Muscle of back (tissue), 3 donors: ENCODE measurements at regions not wholly inside any gene's neighbourhood (a gene's known extent, or its start where the extent isn't known, plus 50 kb on each side); places are given as distances from the start of the nearest gene placed in this dataset.

ENCODE experiments used
- DNase-seq, 3 donors: peaks; one replicate each; pipeline versions ENCODE4 v3.0.0 to v3.0.0-alpha.2; 2013

DNA sequence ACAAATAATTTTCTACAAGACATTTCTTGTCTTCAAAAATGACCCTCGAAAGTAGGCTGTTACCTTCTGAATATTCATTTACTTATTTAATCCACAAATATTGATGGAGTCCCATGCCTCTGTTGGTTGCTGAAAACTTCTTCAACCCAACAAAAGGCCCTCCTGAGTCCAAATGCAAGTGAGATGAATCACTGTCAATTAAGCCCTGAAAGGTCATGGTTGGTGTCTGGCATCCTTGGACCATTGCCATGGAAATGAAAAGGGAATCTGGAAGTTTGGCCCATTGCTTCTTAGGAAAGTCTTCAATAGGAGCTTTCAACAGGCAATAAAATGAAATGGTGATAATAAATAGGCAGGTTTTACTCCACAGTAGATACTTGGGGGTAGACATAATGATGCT lies 364.7 kb upstream of the DYNLRB2 start:
- no peak for DNase-seq

DNA sequence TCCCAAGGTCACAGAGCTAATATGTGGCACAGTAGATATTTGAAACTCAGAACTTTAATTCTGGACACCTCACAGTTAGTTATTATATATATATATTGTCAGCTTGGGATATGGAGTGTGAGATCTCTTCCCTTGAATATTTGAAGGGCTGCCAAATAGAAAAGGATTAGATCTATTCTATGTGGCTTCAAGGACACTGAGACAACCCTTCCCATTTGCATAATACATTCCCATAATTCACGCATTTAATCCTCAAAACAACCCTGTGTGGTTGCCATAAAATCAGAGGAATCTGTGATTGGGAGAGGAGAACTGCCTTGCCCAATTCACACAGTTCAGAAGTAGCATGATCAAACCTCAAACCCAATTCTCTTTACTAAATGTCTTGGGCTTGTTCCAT lies 365.8 kb upstream of the DYNLRB2 start:
- no peak for DNase-seq

GRCh38 chr16:80174416-80174815 lies 366.4 kb upstream of the DYNLRB2 start:
- peak in 1 of 3 donors; percentile 63 for DNase-seq

DNA sequence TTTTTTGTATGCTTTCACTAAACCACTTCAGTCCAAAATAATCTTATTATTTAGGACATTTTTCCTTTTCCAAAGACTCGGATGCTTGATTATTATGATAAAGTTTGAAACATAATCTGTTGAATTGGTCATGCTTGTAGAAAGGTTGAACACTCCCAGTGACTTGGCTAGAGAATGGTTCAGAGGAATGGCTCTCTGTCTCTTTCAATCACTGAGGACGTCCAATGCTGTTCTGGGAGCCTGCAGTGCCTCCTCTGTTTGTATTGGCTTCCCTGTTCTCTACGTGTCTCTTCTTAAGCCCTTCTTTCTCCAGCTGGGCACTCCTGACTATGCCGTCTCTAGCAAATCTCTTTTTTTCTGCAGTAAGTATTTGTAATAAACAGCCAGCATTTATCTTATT lies 369.0 kb upstream of the DYNLRB2 start:
- DNase-seq = no peak

GRCh38 chr16:80171199-80171598 lies 369.6 kb upstream of the DYNLRB2 start:
- no peak for DNase-seq

GRCh38 chr16:80167657-80168390 lies 373.0 kb upstream of the DYNLRB2 start:
- no peak for DNase-seq

GRCh38 chr16:80166082-80166481 lies 374.7 kb upstream of the DYNLRB2 start:
- DNase-seq = no peak

- no peak for DNase-seq
Measured at GRCh38 chr16:80164966-80165550, 375.7 kb upstream of the DYNLRB2 start.

DNA sequence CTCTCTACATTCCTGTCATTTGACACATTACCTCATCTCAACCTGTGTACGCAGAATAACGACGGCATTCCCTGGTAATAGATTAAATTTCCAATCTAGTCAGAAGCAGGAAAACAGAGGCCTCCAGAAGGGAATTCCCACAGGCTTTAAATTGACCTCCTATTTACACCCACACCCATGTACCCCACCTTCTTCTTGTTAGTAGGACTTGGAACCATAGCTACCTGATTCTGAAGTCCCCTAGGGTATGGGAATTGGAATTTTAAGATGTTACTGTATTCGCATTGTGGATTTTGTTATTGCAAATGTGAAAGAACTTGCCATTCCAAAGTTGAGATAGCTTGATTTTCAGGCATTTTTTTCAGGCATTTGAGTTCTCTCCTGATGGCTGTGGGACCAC lies 377.5 kb upstream of the DYNLRB2 start:
- no peak for DNase-seq

DNA sequence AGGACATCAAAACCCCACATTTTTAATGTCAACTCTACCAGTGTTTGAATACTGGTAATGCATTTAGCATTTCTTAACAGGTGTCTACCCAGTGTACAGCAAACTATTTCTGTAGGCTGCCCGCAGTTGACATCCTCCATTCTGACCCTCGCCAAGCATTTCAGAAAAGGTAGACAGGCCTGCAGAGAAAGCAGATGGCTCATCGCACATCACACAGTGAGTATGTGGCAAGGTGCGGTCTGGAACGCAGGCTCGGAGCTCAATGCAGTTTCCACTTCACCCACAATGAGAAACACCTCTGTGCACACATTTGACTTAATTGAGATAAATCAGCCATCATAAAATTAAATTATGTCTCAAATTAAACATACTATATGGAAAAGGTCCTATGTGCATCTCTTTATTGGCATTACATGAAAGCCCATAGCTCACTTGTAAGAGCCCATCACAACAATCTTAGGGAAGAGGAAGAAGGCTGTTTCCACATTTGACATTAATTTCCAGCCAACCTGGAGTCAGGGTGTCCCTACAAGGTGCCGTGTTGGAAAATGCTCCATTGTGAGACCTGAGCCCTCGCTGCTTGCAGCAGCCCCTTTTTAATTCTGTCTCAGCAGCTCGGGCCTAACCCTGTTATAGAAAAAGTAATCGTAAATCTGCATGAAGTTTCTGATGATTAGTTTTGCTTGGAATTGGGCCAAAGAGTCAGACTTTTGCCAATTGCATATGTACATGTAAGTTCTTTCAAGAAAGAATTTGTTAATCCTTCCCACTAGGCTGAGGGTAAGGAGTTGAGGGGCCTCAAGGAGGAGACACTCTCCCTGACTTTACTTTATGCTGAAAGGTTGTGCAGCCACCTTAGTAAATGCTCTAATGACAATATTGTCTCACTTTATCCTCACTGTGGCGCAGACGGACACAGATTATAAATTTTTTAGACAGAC lies 378.7 kb upstream of the DYNLRB2 start:
- DNase-seq = peak in 1 of 3 donors; percentile 29

DNA sequence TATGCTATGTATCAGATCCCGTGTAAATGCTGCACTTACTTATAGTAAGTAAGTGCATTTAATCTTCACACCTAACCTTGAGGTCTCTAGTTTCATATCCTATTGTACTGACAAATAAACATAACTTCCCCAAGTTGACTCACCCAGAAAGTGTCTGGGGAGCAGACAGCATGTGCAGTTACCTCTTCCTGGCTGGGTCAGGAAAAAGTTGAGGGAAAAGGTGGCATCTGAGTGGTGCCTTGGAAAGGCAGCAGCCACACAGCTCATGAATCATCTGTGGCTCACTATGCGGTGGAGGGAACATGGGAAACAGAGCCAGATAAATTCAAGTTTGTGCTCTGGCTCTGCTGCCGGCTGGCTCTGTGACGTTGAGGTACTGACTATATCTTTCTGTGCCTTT lies 382.0 kb upstream of the DYNLRB2 start:
- peak in 1 of 3 donors; percentile 59 for DNase-seq

- no peak for DNase-seq
Measured at GRCh38 chr16:80151722-80152111, 389.1 kb upstream of the DYNLRB2 start.

- peak in 2 of 3 donors; percentile 34 to 45 for DNase-seq
Measured at GRCh38 chr16:80150978-80151721, 389.6 kb upstream of the DYNLRB2 start.

GRCh38 chr16:80148826-80149225 lies 392.0 kb upstream of the DYNLRB2 start:
- no peak for DNase-seq

DNA sequence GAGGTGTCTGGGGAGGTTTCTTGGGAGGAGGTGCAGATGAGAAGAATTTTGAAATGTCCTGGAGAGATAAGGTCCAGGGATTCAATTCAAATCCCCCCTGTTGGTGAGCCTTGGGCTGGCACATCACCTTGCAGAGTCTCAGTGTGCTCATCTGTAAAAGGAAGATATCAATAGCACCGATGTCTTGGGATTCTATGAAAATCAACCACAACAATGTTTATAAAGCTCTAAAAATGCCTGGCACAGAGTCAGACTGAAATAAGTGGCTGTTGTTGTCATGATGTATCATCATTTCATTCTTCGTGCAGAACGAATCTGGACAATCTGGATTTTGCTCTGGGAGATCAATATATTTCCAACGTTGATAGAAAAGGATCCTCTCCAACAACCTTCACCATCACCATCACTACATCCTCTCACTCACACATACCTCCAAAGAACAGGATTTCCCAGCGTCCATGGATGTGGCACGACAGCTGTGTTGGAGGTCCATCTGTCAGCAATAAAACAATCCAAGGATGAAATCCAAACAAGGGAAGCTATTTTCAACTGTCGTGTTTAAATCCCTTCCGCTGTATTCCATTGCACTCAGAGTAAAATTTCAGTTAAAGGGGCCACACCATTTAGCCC lies 393.7 kb upstream of the DYNLRB2 start:
- DNase-seq = peak in 2 of 3 donors; percentile 43 to 52

DNA sequence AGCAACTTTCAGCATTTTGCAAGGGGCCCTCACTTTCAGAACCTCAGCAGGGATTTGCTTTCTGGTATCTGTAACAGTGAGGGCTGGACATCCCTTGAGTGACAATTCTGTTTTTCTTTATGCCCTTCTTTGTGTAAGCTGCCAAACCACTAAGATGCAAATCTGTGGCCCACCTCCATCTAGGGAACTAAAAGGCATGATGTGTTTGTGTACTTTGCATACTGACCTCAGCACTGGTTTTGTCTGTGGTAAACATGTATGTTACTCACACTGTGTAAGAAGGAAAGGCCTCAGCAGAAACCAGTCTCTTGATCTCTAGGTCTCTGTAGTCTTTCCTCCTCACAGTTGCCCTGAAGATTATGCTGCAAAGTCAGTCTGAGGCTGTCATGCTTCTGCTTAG lies 396.6 kb upstream of the DYNLRB2 start:
- DNase-seq = no peak

- no peak for DNase-seq
Measured at GRCh38 chr16:80142940-80143339, 397.9 kb upstream of the DYNLRB2 start.

- DNase-seq = no peak
Measured at GRCh38 chr16:80142281-80142680, 398.5 kb upstream of the DYNLRB2 start.

GRCh38 chr16:80129791-80130190 lies 411.0 kb upstream of the DYNLRB2 start:
- no peak for DNase-seq

DNA sequence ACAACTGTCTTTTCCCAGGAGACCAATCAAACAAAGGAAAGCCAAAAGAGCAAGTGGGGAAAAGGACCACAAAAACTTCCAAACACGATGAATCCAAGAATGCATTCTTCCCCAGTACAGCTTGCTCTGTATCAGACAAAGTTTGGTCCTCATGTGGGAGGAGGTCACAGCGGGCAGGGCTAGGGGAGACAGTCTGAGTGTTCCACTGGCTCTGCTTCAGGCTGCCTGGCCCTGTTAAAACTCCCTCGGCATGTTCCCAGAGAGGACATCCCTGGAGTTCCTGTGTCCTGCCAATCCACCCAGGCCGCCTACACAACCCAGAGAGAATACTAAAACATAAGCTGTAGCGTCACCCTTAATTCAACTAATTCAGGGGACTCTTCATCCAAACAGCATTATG lies 415.1 kb upstream of the DYNLRB2 start:
- peak in 1 of 3 donors; percentile 12 for DNase-seq

DNA sequence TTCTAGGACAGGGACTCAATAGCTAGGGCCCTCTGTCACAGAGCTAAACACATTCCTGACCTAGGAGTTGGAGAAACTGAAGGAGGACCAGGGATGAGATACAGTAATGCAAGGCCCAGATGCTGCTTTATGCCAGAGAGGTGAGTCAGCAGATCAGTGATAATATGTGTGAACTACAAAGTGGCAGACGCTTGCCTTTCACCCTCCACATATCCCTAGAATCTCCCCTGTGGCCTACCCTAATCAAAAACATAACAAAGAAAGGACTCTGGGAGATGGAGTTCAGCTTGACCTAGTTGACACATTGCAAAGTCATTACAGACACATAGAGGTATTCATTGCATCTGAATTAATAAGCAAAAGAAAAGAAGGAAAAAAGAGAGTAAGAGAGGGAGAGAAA lies 417.6 kb upstream of the DYNLRB2 start:
- no peak for DNase-seq
